Nephron progenitor cell (in vitro differentiated cells): ENCODE measurements at regions not wholly inside any gene's neighbourhood (a gene's known extent, or its start where the extent isn't known, plus 50 kb on each side); places are given as distances from the start of the nearest gene placed in this dataset.

ENCODE experiments used
- DNase-seq: peaks from one replicate; pipeline ENCODE4 v3.0.0; 2021
- H3K27ac Mint-ChIP-seq: 2 replicates; pipeline ENCODE4 v1.8.0; 2021; ENCODE audit warnings: mild to moderate bottlenecking, moderate library complexity, mixed read lengths
- H3K27me3 Mint-ChIP-seq: 2 replicates; pipeline ENCODE4 v1.8.0; 2021; ENCODE audit warnings: mild to moderate bottlenecking, low read depth, mixed read lengths; ENCODE audit not compliant: poor library complexity
- H3K36me3 Mint-ChIP-seq: 2 replicates; pipeline ENCODE4 v1.8.0; 2021; ENCODE audit warnings: low read depth, mixed read lengths
- H3K4me1 Mint-ChIP-seq: 2 replicates; pipeline ENCODE4 v1.8.0; 2021; ENCODE audit warnings: mixed read lengths
- H3K4me3 Mint-ChIP-seq: 2 replicates; pipeline ENCODE4 v1.8.0; 2021; ENCODE audit warnings: mild to moderate bottlenecking, moderate library complexity, mixed read lengths
- H3K9me3 Mint-ChIP-seq: 2 replicates; pipeline ENCODE4 v1.8.0; 2021; ENCODE audit warnings: mild to moderate bottlenecking, moderate library complexity, mixed read lengths
- CTCF ChIP-seq: fragments of 200-600 bp; sonication (generic); IDR thresholded peaks from 2 replicates; pipeline ENCODE4 v1.5.0; 2021; ENCODE audit warnings: antibody characterized with exemption

DNA sequence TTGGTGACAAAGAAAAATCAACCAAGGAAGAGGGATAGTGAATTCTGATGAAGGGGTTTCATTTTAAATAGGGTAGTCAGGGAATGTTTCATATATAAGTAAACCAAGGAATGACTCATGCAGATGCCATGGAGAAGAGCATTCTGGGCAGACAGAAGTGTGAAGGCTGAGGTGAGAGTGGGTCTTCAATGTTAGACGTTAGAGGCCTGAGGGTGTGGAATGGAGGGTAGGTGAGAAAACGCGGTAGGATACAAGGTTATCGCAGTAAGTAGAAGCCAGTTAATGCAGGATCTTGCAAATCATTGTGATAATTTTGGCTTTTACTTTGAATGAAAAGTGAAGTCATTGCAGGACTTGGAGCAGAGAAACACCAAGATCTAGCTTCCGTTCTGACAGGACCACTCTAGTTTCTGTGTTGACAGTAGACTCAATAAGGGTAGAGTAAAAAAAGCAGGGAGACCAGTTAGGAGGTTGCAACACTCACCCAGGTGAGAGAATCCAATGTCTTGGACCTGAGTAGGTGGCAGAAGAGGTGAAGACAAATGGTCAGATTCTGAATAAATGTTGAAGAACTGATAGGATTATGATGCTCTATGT is 225.2 kb upstream of the TMTC4 start:
- no peak overlapping the region for H3K4me3 Mint-ChIP-seq
- H3K27ac Mint-ChIP-seq, result no peak overlapping the region
- H3K4me1 Mint-ChIP-seq, result no peaks in the 10 kb centered on the region
- no peak for TF ChIP-seq CTCF
- DNase-seq, result no peak
- H3K36me3 Mint-ChIP-seq, result no peaks in the 10 kb centered on the region
- no peaks in the 10 kb centered on the region for H3K27me3 Mint-ChIP-seq
- no peaks in the 10 kb centered on the region for H3K9me3 Mint-ChIP-seq

GRCh38 chr13:100898431-100898830 is 223.8 kb upstream of the TMTC4 start:
- Mint-ChIP-seq H3K27me3 (peaks cover 3% of the 10 kb centered on the region), H3K27ac (no peak overlapping the region), H3K4me3 (no peak overlapping the region), H3K9me3 (no peaks in the 10 kb centered on the region), H3K4me1 (no peaks in the 10 kb centered on the region), H3K36me3 (no peaks in the 10 kb centered on the region)
- no peak for DNase-seq
- TF ChIP-seq CTCF, result no peak

DNA sequence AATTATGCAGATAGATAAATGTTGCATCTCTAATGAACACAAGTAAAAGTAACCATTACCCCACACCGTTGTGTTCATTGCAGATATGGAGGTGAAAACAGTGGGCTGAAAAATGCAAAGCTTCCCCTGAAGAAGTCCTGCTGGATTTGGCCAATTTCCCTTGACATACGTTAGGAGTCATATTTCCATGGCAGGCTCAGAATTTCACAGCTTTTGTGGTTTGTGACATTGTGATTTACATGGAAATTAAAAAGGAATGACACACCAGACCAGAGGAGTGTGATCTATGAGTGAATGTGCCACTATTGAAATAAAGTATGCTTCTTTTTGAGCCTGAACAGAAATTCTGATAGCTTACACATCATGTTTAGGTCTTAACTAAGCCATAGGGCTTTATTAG is 221.1 kb upstream of the TMTC4 start:
- no peaks in the 10 kb centered on the region for H3K9me3 Mint-ChIP-seq
- DNase-seq, result no peak
- H3K4me1 Mint-ChIP-seq, result peaks cover 3% of the 10 kb centered on the region
- H3K36me3 Mint-ChIP-seq, result no peaks in the 10 kb centered on the region
- H3K27ac Mint-ChIP-seq, result no peak overlapping the region
- peaks cover 3% of the 10 kb centered on the region for H3K27me3 Mint-ChIP-seq
- no peak for TF ChIP-seq CTCF
- H3K4me3 Mint-ChIP-seq, result no peak overlapping the region

DNA sequence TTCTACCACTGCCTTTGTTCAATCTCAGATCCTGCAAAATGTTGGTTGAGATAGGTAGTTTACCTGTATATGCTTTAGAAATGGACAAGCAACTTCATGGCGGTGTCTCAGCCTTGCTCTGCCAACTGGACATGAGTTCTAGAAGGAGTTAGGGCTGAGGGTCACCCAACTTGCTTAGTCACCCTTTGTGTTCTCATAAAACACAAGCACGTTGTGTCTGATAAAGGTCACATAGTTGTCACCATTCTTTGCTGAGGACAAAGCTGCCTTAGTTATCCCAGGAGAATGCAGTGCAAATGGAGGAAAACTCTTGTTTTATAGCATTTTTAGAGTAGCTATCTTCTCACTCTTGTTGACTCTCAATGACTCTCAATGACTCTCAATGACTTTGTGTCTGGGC is 218.4 kb upstream of the TMTC4 start:
- H3K27me3 Mint-ChIP-seq, result peaks cover 3% of the 10 kb centered on the region
- no peak for TF ChIP-seq CTCF
- no peak overlapping the region for H3K4me3 Mint-ChIP-seq
- H3K4me1 Mint-ChIP-seq, result peaks cover 8% of the 10 kb centered on the region
- H3K36me3 Mint-ChIP-seq, result no peaks in the 10 kb centered on the region
- DNase-seq, result no peak
- H3K27ac Mint-ChIP-seq, result no peak overlapping the region
- peaks cover 4% of the 10 kb centered on the region for H3K9me3 Mint-ChIP-seq

DNA sequence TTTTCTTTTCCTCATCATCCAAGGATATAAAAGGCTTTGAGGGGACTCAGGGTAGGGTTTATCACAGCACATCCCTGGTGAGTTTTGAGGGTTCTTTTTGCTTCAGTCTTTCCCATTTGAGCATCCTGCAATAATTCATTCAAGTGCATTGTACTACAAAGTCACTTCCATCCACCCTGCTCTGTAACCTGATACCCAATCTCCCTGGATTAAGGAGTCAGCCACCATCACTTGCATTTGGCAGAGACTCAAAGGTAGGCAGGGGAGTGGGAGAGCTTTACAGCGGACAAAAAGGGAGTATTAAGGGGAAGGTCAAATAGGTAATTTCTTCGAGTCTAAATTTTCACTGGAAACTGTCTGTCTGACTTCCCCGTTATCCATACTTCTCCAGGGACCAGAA is 216.1 kb upstream of the TMTC4 start:
- TF ChIP-seq CTCF, result no peak
- peaks cover 3% of the 10 kb centered on the region for H3K27me3 Mint-ChIP-seq
- H3K27ac Mint-ChIP-seq, result peak overlapping the region; percentile 66
- H3K9me3 Mint-ChIP-seq, result peaks cover 4% of the 10 kb centered on the region
- H3K4me3 Mint-ChIP-seq, result no peak overlapping the region
- H3K36me3 Mint-ChIP-seq, result no peaks in the 10 kb centered on the region
- DNase-seq, result no peak
- H3K4me1 Mint-ChIP-seq, result peaks cover 15% of the 10 kb centered on the region

GRCh38 chr13:100887729-100888151 is 213.1 kb upstream of the TMTC4 start:
- no peak for TF ChIP-seq CTCF
- no peak for DNase-seq
- Mint-ChIP-seq H3K27ac (no peak overlapping the region), H3K4me3 (no peak overlapping the region), H3K36me3 (no peaks in the 10 kb centered on the region), H3K27me3 (peaks cover 2% of the 10 kb centered on the region), H3K9me3 (peaks cover 4% of the 10 kb centered on the region), H3K4me1 (peaks cover 15% of the 10 kb centered on the region)
